NCI-H524 (cell line): ENCODE measurements at regions not wholly inside any gene's neighbourhood (a gene's known extent, or its start where the extent isn't known, plus 50 kb on each side); places are given as distances from the start of the nearest gene placed in this dataset.

Experiments
- DNase-seq, 2 experiments: peaks; one replicate each; lab custom pipeline; 2025; lab: John Stamatoyannopoulos, UW

- DNase-seq, result no peak
These were observed 709.8 kb downstream of the UQCRFS1 start for GRCh38 chr19:28502879-28503734.

GRCh38 chr19:28501976-28502375 is 711.0 kb downstream of the UQCRFS1 start:
- no peak for DNase-seq

- DNase-seq, result no peak
These were observed 711.8 kb downstream of the UQCRFS1 start for GRCh38 chr19:28500982-28501630.

GRCh38 chr19:28500296-28500695 is 712.7 kb downstream of the UQCRFS1 start:
- DNase-seq, result no peak

- DNase-seq, result no peak
These were observed 714.5 kb downstream of the UQCRFS1 start for GRCh38 chr19:28498404-28498976.

- DNase-seq, result no peak
These were observed 715.1 kb downstream of the UQCRFS1 start for GRCh38 chr19:28497887-28498286.

GRCh38 chr19:28497137-28497536 is 715.8 kb downstream of the UQCRFS1 start:
- DNase-seq, result no peak

- DNase-seq, result no peak
These were observed 717.9 kb downstream of the UQCRFS1 start for GRCh38 chr19:28495046-28495445.

GRCh38 chr19:28494461-28494860 is 718.5 kb downstream of the UQCRFS1 start:
- DNase-seq, result no peak

- DNase-seq, result no peak
These were observed 719.1 kb downstream of the UQCRFS1 start for GRCh38 chr19:28493884-28494283.

GRCh38 chr19:28492621-28493020 is 720.3 kb downstream of the UQCRFS1 start:
- DNase-seq, result no peak

- DNase-seq, result no peak
These were observed 720.8 kb downstream of the UQCRFS1 start for GRCh38 chr19:28492201-28492600.

GRCh38 chr19:28489776-28490175 is 723.2 kb downstream of the UQCRFS1 start:
- no peak for DNase-seq

GRCh38 chr19:28489126-28489660 is 723.8 kb downstream of the UQCRFS1 start:
- no peak for DNase-seq

- no peak for DNase-seq
These were observed 725.0 kb downstream of the UQCRFS1 start for GRCh38 chr19:28487999-28488398.

GRCh38 chr19:28486926-28487325 is 726.0 kb downstream of the UQCRFS1 start:
- DNase-seq, result no peak

- DNase-seq, result no peak
These were observed 726.5 kb downstream of the UQCRFS1 start for GRCh38 chr19:28486473-28486872.

- no peak for DNase-seq
These were observed 727.7 kb downstream of the UQCRFS1 start for GRCh38 chr19:28485292-28485691.

- DNase-seq, result no peak
These were observed 729.8 kb downstream of the UQCRFS1 start for GRCh38 chr19:28483197-28483596.

- DNase-seq, result no peak
These were observed 730.7 kb downstream of the UQCRFS1 start for GRCh38 chr19:28482221-28482620.

- DNase-seq, result no peak
These were observed 731.3 kb downstream of the UQCRFS1 start for GRCh38 chr19:28481674-28482073.

- DNase-seq, result no peak
These were observed 737.4 kb downstream of the UQCRFS1 start for GRCh38 chr19:28475525-28475924.

- no peak for DNase-seq
These were observed 740.1 kb downstream of the UQCRFS1 start for GRCh38 chr19:28472843-28473242.
